Breast epithelium (tissue), 4 donors: ENCODE measurements at regions not wholly inside any gene's neighbourhood (a gene's known extent, or its start where the extent isn't known, plus 50 kb on each side); places are given as distances from the start of the nearest gene placed in this dataset.

Source experiments
- DNase-seq, 2 donors: peaks; one replicate each; pipeline ENCODE4 v3.0.0-alpha.2; 2019; ENCODE audit warnings: low spot score in 2 of 2
- H3K27ac ChIP-seq, 2 donors: fragments of 200-600 bp; sonication (generic) in 1 of 2; one replicate each; pipeline ENCODE4 v1.5.1; 2016 to 2019; ENCODE audit warnings: mild to moderate bottlenecking in 1 of 2
- H3K27me3 ChIP-seq, 2 donors: fragments of 200-600 bp; sonication (generic) in 1 of 2; one replicate each; pipeline versions ENCODE4 v1.5.1 to v1.6.0; 2017 to 2019; ENCODE audit warnings: control low read depth in 1 of 2, mild to moderate bottlenecking in 1 of 2
- H3K36me3 ChIP-seq: fragments of 200-600 bp; one replicate; pipeline ENCODE4 v1.5.1; 2019
- H3K4me1 ChIP-seq, 2 donors: fragments of 200-600 bp; sonication (generic); one replicate each; pipeline ENCODE4 v1.5.1; 2016 to 2019; ENCODE audit warnings: control low read depth in 1 of 2
- H3K4me3 ChIP-seq, 3 donors: fragments of 200-600 bp; sonication (generic); 1 replicate in 2 of 3; 2 replicates in 1 of 3; pipeline ENCODE4 v1.5.1; 2016 to 2019; ENCODE audit warnings: mild to moderate bottlenecking in 3 of 3, moderate library complexity in 2 of 3
- H3K9me3 ChIP-seq, 2 donors: fragments of 200-600 bp; sonication (generic) in 1 of 2; one replicate each; pipeline ENCODE4 v1.5.1; 2016 to 2019; ENCODE audit warnings: control low read depth in 1 of 2
- CTCF ChIP-seq, 3 donors: fragments of 450-650 bp; IDR thresholded peaks; one replicate each; pipeline ENCODE4 v1.5.1; 2016 to 2017; ENCODE audit warnings: antibody characterized with exemption in 3 of 3, mild to moderate bottlenecking in 3 of 3, moderate library complexity in 3 of 3
- POLR2A ChIP-seq: fragments of 450-650 bp; IDR thresholded peaks from one replicate; pipeline ENCODE4 v1.6.1; 2016; ENCODE audit warnings: antibody characterized with exemption, mild to moderate bottlenecking, moderate library complexity
- POLR2AphosphoS5 ChIP-seq, 3 donors: sonication (generic); formaldehyde crosslinking; IDR thresholded peaks; one replicate each; pipeline ENCODE4 v1.6.1; 2017; ENCODE audit warnings: antibody characterized with exemption in 3 of 3
- intact Hi-C: fragments of 100-400 bp; cut with DNase I; formaldehyde crosslinking; loops from one replicate; pipeline ENCODE4 v1.15.1; 2023; ENCODE audit warnings: low total_unique reads

- Histone ChIP-seq H3K4me3 (no peak overlapping the region), H3K4me1 (no peaks in the 10 kb centered on the region), H3K9me3 (no peaks in the 10 kb centered on the region), H3K27ac (no peak overlapping the region), H3K27me3 (no peaks in the 10 kb centered on the region), H3K36me3 (no peaks in the 10 kb centered on the region)
- no peak for TF ChIP-seq CTCF (IDR thresholded peaks at IDR 0.05)
- no peak for TF ChIP-seq POLR2AphosphoS5 (IDR thresholded peaks at IDR 0.05)
- TF ChIP-seq POLR2A: no peak
- intact Hi-C loops: no loop called here
- DNase-seq: no peak
Observed at GRCh38 chr10:44178856-44179255, 206.0 kb downstream of the CXCL12 start.

GRCh38 chr10:44178281-44178680 lies 206.6 kb downstream of the CXCL12 start:
- intact Hi-C loops: no loop called here
- Histone ChIP-seq H3K27ac (no peak overlapping the region), H3K9me3 (no peaks in the 10 kb centered on the region), H3K36me3 (no peaks in the 10 kb centered on the region), H3K27me3 (no peaks in the 10 kb centered on the region), H3K4me1 (peaks cover 0 to 5% of the 10 kb centered on the region in 2 donors), H3K4me3 (no peak overlapping the region)
- no peak for TF ChIP-seq CTCF (IDR thresholded peaks at IDR 0.05)
- no peak for TF ChIP-seq POLR2AphosphoS5 (IDR thresholded peaks at IDR 0.05)
- no peak for TF ChIP-seq POLR2A
- DNase-seq: no peak

GRCh38 chr10:44177610-44178009 lies 207.3 kb downstream of the CXCL12 start:
- H3K4me1 ChIP-seq: peaks cover 0 to 12% of the 10 kb centered on the region in 2 donors
- no peaks in the 10 kb centered on the region for H3K27me3 ChIP-seq
- H3K9me3 ChIP-seq: no peaks in the 10 kb centered on the region
- intact Hi-C loops: no loop called here
- no peaks in the 10 kb centered on the region for H3K36me3 ChIP-seq
- H3K4me3 ChIP-seq: no peak overlapping the region
- no peak for TF ChIP-seq POLR2A
- TF ChIP-seq POLR2AphosphoS5 (IDR thresholded peaks at IDR 0.05): no peak
- TF ChIP-seq CTCF (IDR thresholded peaks at IDR 0.05): no peak
- H3K27ac ChIP-seq: no peak overlapping the region
- DNase-seq: no peak

- H3K4me3 ChIP-seq: no peak overlapping the region
- no peaks in the 10 kb centered on the region for H3K9me3 ChIP-seq
- TF ChIP-seq POLR2AphosphoS5 (IDR thresholded peaks at IDR 0.05) (no peak), POLR2A (no peak), CTCF (IDR thresholded peaks at IDR 0.05) (no peak)
- no peak overlapping the region for H3K27ac ChIP-seq
- H3K27me3 ChIP-seq: no peaks in the 10 kb centered on the region
- peaks cover 0 to 13% of the 10 kb centered on the region in 2 donors for H3K4me1 ChIP-seq
- intact Hi-C loops: no loop called here
- no peaks in the 10 kb centered on the region for H3K36me3 ChIP-seq
- no peak for DNase-seq
Observed at GRCh38 chr10:44176311-44176710, 208.6 kb downstream of the CXCL12 start.

- no peak for DNase-seq
- H3K9me3 ChIP-seq: no peaks in the 10 kb centered on the region
- H3K4me1 ChIP-seq: peaks cover 0 to 13% of the 10 kb centered on the region in 2 donors
- H3K27ac ChIP-seq: peak overlapping the region; percentile 23 to 32
- no peaks in the 10 kb centered on the region for H3K27me3 ChIP-seq
- no peak for TF ChIP-seq POLR2AphosphoS5 (IDR thresholded peaks at IDR 0.05)
- TF ChIP-seq CTCF (IDR thresholded peaks at IDR 0.05): no peak
- intact Hi-C loops: no loop called here
- no peak overlapping the region for H3K4me3 ChIP-seq
- no peaks in the 10 kb centered on the region for H3K36me3 ChIP-seq
Observed at GRCh38 chr10:44173608-44173894, 211.3 kb downstream of the CXCL12 start.
